ENCODE measurements at regions not wholly inside any gene's neighbourhood (a gene's known extent, or its start where the extent isn't known, plus 50 kb on each side); places are given as distances from the start of the nearest gene placed in this dataset.
"Not testable (repeated sequence)": the region's sequence is repeated elsewhere in the genome, so short reads cannot be mapped to it uniquely, and the experiment has no call there.

DNA sequence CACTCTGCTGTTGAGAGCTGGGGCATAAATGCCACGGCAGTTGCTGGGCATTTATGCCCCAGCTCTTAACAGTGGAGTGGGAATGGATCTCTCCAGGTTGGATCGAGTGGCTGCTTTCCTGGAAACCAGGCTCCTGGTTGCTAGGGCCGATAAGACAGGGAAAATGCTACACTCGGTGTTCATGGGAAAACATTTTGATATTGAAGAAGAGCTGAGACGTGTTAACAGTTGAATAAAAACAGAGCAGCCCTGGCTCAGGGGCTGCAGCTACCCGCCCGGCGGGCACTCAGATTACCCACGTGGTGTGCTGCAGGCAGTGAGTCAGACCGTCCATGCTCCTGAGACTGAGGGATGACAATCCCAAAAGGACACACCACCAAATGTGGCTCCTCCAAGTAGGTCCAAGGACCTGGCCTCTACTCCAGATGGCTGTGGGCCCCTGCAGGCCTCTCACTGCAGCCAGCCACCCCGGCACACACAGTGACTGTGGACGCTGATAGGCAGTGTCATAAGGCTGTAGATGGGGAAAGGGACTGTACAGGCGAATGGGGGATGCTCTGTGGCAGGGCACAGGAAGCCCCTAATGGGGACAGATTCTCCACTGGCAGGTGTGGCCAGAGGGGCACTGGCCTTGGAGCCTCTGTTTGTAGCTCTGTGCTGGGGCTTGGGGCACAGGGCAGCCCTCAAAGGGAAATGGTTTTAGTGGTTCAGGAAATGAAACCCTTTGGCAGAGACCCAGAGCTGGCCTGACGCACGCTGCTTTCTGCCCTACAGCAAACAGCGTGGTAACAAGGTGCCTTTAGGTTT lies 237.8 kb downstream of the LY86 start:
- H3K4me3 Mint-ChIP-seq = no peak overlapping the region
- Histone ChIP-seq H3K27me3 (replicated peaks in 1 of 2; ENCODE audit: control insufficient read depth in 2 of 2, extremely low read depth in 1 of 2, insufficient read depth in 2 of 2, low read length in 1 of 2) (peaks cover 0 to 40% of the 10 kb centered on the region in 2 experiments), H3K36me3 (ENCODE audit: control insufficient read depth in 2 of 2, extremely low read depth in 1 of 2, insufficient read depth in 1 of 2, low read length in 1 of 2) (no peaks in the 10 kb centered on the region), H3K27ac (ENCODE audit: low read length) (no peak overlapping the region), H3K9me3 (no peaks in the 10 kb centered on the region), H3K4me3 (ENCODE audit: control insufficient read depth in 1 of 2, extremely low read depth in 1 of 2, low read length in 1 of 2) (no peak overlapping the region), H3K4me1 (ENCODE audit: control insufficient read depth in 1 of 2, extremely low read depth in 1 of 2, insufficient read depth in 2 of 2, low read length in 2 of 2) (no peaks in the 10 kb centered on the region)
- ATAC-seq (replicated peaks in 1 of 4) (no peak), DNase-seq (peak in 2 of 35 experiments; percentile 9 to 31)
- CTCF ChIA-PET = interaction anchor here in 1 of 2 donors (0.6 kb wide), 1 partner anchor 574 kb away, joined by 4 read pairs; no protein-coding TSS in a partner anchor
- no peaks in the 10 kb centered on the region for H3K36me3 Mint-ChIP-seq
- no peaks in the 10 kb centered on the region for H3K9me3 Mint-ChIP-seq
- no peaks in the 10 kb centered on the region for H3K4me1 Mint-ChIP-seq
- H3K27ac Mint-ChIP-seq = no peak overlapping the region
- peaks cover 15 to 27% of the 10 kb centered on the region in 2 donors for H3K27me3 Mint-ChIP-seq
- 50% methylated on average over 16 of the region's 16 CpGs for WGBS (ENCODE audit: insufficient coverage)
- POLR2A ChIA-PET = no interaction called here

DNA sequence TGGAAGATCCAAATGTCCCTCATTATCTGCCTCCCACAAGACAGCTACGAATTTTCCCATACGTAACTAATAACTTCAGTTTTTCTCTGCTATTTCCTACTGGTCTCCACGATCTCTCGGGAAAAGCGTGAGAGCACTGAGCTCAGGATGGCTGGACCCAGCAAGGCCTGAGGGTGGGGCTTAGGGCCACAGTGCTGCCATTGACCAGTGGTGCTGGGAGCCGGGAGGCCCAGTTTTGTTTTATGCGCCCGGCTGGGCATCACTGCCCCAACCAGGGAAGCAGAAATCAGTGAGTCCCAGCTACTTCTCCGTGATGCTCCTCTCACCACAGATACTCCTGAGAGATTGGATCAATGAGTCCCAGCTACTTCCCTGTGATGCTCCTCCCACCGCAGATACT lies 238.4 kb downstream of the LY86 start:
- ATAC-seq (replicated peaks in 1 of 4) = no peak
- Histone ChIP-seq H3K4me1 (ENCODE audit: control insufficient read depth in 1 of 2, extremely low read depth in 1 of 2, insufficient read depth in 2 of 2, low read length in 2 of 2) (no peaks in the 10 kb centered on the region), H3K36me3 (ENCODE audit: control insufficient read depth in 2 of 2, extremely low read depth in 1 of 2, insufficient read depth in 1 of 2, low read length in 1 of 2) (no peaks in the 10 kb centered on the region), H3K27ac (ENCODE audit: low read length) (no peak overlapping the region), H3K4me3 (ENCODE audit: control insufficient read depth in 1 of 2, extremely low read depth in 1 of 2, low read length in 1 of 2) (no peak overlapping the region), H3K9me3 (no peaks in the 10 kb centered on the region), H3K27me3 (replicated peaks in 1 of 2; ENCODE audit: control insufficient read depth in 2 of 2, extremely low read depth in 1 of 2, insufficient read depth in 2 of 2, low read length in 1 of 2) (peaks cover 0 to 40% of the 10 kb centered on the region in 2 experiments)
- ChIA-PET POLR2A (no interaction called here), CTCF (no interaction called here)
- no peak overlapping the region for H3K27ac Mint-ChIP-seq
- peaks cover 15 to 27% of the 10 kb centered on the region in 2 donors for H3K27me3 Mint-ChIP-seq
- no peaks in the 10 kb centered on the region for H3K9me3 Mint-ChIP-seq
- no peaks in the 10 kb centered on the region for H3K36me3 Mint-ChIP-seq
- H3K4me1 Mint-ChIP-seq = no peaks in the 10 kb centered on the region
- WGBS (ENCODE audit: insufficient coverage) = 80% methylated on average over 8 of the region's 10 CpGs
- no peak for DNase-seq
- no peak overlapping the region for H3K4me3 Mint-ChIP-seq

DNA sequence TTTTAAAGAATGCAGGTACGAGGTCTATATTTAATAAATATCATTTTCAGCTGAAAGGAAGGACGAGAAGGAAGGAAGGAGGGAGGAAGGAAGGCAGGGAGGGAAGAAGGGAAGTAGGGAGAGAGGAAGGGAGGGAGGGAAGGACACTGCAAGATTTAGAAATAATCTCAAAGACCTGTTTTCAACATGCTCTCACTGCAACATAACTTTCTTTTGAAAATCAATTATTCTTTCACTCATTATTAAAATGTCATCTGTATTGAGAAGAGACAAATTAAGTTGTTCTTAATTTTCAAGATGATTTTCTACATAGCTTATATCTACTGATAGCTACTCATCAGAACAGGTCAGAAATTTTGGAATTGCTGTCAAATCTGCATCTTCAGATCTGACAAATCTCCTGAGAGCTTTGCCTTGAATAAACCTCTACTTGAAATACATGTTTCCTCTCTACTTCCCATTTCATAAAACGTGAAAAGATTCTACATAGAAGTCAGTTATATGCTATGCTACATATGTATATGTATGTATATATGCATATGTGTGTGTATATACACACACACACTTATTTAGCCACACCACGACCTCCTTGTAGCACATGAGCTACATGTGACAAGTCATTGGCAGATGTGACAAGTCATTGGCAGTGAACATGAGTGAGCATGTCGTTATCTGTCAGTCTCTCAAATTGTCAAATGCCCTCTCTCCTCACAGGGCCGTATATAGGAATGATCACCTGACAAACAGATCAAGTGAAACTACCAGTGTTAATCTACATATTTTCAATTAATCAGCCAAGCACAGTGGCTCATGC lies 241.6 kb downstream of the LY86 start:
- no peak overlapping the region for H3K27ac Mint-ChIP-seq
- 85% methylated on average over 2 of the region's 6 CpGs for WGBS (ENCODE audit: insufficient coverage)
- Histone ChIP-seq H3K27me3 (replicated peaks in 1 of 2; ENCODE audit: control insufficient read depth in 2 of 2, extremely low read depth in 1 of 2, insufficient read depth in 2 of 2, low read length in 1 of 2) (peaks cover 0 to 32% of the 10 kb centered on the region in 2 experiments), H3K9me3 (no peaks in the 10 kb centered on the region), H3K36me3 (ENCODE audit: control insufficient read depth in 2 of 2, extremely low read depth in 1 of 2, insufficient read depth in 1 of 2, low read length in 1 of 2) (no peaks in the 10 kb centered on the region), H3K4me1 (ENCODE audit: control insufficient read depth in 1 of 2, extremely low read depth in 1 of 2, insufficient read depth in 2 of 2, low read length in 2 of 2) (no peaks in the 10 kb centered on the region), H3K4me3 (ENCODE audit: control insufficient read depth in 1 of 2, extremely low read depth in 1 of 2, low read length in 1 of 2) (no peak overlapping the region), H3K27ac (ENCODE audit: low read length) (no peak overlapping the region)
- peaks cover 0 to 6% (median 0%) of the 10 kb centered on the region in 3 donors for H3K4me1 Mint-ChIP-seq
- POLR2A ChIA-PET = no interaction called here
- ATAC-seq (replicated peaks in 1 of 4) (no peak), DNase-seq (no peak)
- H3K9me3 Mint-ChIP-seq = no peaks in the 10 kb centered on the region
- peaks cover 16 to 19% of the 10 kb centered on the region in 2 donors for H3K27me3 Mint-ChIP-seq
- no peaks in the 10 kb centered on the region for H3K36me3 Mint-ChIP-seq
- no peak overlapping the region for H3K4me3 Mint-ChIP-seq
- CTCF ChIA-PET = no interaction called here

DNA sequence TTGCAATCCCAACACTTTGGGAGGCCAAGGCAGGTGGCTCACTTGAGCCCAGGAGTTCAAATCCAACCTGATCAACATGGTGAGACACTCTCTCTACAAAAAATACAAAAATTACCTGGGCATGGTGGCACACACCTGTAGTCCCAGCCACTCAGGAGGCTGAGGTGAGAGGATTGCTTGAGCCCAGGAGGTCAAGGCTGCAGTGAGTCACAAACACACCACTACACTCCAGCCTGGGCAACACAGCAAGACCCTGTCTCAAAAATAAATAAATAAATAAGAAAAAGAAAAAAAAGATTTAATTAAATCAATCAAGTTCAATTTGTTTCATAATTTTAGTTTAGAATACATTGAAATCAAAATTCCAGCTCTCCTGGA lies 242.2 kb downstream of the LY86 start:
- H3K27ac Mint-ChIP-seq; ATAC-seq (replicated peaks in 1 of 4); H3K36me3 Mint-ChIP-seq; H3K9me3 ChIP-seq; H3K4me3 Mint-ChIP-seq; H3K36me3 ChIP-seq (ENCODE audit: control insufficient read depth in 2 of 2, extremely low read depth in 1 of 2, insufficient read depth in 1 of 2, low read length in 1 of 2); POLR2A ChIA-PET; DNase-seq; H3K4me1 ChIP-seq (ENCODE audit: control insufficient read depth in 1 of 2, extremely low read depth in 1 of 2, insufficient read depth in 2 of 2, low read length in 2 of 2); H3K9me3 Mint-ChIP-seq; H3K4me1 Mint-ChIP-seq; H3K27ac ChIP-seq (ENCODE audit: low read length); CTCF ChIA-PET; H3K4me3 ChIP-seq (ENCODE audit: control insufficient read depth in 1 of 2, extremely low read depth in 1 of 2, low read length in 1 of 2): not testable (repeated sequence)
- H3K27me3 ChIP-seq (replicated peaks in 1 of 2; ENCODE audit: control insufficient read depth in 2 of 2, extremely low read depth in 1 of 2, insufficient read depth in 2 of 2, low read length in 1 of 2) = peaks cover 0 to 28% of the 10 kb centered on the region in 2 experiments
- peaks cover 12 to 13% of the 10 kb centered on the region in 2 donors for H3K27me3 Mint-ChIP-seq

DNA sequence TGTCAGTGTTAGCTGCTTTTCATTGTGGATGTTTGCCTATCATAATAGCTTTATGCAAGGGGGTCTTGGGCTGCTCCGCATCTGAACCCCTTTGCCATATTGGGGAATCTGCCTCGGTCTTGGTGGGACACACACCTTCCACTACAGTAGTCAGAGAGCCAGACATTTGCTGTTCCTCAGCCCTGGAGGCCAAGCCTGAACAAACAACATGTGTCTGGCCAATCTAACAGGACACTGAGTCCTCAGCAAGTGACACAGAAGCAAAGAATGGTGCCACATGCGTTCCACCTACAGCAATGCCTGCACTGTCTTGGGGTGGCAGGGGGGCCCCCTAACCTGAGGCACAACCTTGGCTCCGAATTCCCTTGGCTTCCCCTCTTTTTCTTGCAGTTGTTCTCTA lies 243.9 kb downstream of the LY86 start:
- WGBS (ENCODE audit: insufficient coverage) = 65% methylated on average over 2 of the region's 4 CpGs
- no peak overlapping the region for H3K27ac Mint-ChIP-seq

DNA sequence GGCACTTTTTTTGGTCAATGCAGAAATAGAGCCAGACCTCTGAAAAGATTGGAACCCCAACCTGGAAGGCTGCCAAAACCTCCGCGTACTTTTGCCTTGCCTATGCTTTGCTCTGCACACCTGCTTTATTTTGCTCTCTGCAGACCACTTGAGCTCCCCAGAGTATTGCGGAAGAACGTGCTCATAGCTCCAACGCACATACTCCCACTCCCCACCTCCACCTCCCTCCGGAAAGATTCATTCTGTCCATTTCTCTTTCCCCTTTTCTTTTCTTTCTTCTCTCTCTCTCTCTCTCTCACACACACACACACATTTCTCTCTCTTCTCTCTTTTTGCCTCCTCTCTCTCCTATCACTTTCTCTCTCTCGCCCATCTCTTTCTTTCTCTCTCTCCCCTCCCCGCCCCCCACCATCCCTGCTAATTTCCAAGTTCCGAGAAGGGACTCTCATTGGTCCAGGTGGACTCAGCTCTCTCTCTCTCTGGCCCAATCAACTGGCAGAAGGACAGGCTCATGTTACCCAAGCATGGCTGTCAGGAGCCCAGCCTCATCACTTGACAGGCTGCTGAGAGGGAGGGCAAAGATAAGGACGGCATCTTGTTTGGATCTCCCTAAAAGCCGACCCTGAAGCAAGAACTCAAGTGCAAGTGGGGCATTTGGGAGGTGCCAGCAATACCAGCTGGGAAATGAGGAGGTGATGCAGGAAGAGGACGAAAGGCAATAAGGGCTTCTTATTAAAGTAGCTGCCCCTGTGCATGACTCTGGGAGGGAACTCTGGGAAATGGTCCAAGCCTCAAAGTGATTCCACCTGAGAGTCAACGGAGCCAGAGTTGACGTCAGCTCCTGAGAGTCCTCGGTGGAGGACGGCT lies 246.1 kb downstream of the LY86 start:
- Mint-ChIP-seq H3K9me3 (no peaks in the 10 kb centered on the region), H3K27me3 (peaks cover 13 to 15% of the 10 kb centered on the region in 2 donors), H3K36me3 (no peaks in the 10 kb centered on the region), H3K4me1 (peaks cover 0 to 6% (median 0%) of the 10 kb centered on the region in 3 donors), H3K4me3 (no peak overlapping the region), H3K27ac (no peak overlapping the region)
- 66% methylated on average over 12 of the region's 16 CpGs for WGBS (ENCODE audit: insufficient coverage)
- Histone ChIP-seq H3K27me3 (replicated peaks in 1 of 2; ENCODE audit: control insufficient read depth in 2 of 2, extremely low read depth in 1 of 2, insufficient read depth in 2 of 2, low read length in 1 of 2) (peaks cover 0 to 17% of the 10 kb centered on the region in 2 experiments), H3K4me3 (ENCODE audit: control insufficient read depth in 1 of 2, extremely low read depth in 1 of 2, low read length in 1 of 2) (no peak overlapping the region), H3K27ac (ENCODE audit: low read length) (no peak overlapping the region), H3K36me3 (ENCODE audit: control insufficient read depth in 2 of 2, extremely low read depth in 1 of 2, insufficient read depth in 1 of 2, low read length in 1 of 2) (no peaks in the 10 kb centered on the region), H3K4me1 (ENCODE audit: control insufficient read depth in 1 of 2, extremely low read depth in 1 of 2, insufficient read depth in 2 of 2, low read length in 2 of 2) (no peaks in the 10 kb centered on the region), H3K9me3 (no peaks in the 10 kb centered on the region)
- DNase-seq = no peak
- ChIA-PET POLR2A (no interaction called here), CTCF (no interaction called here)
- ATAC-seq (replicated peaks in 1 of 4) = no peak

More for the DNA sequence above, 243.9 kb downstream of the LY86 start:
- no peak for ATAC-seq (replicated peaks in 1 of 4)
- H3K4me1 ChIP-seq (ENCODE audit: control insufficient read depth in 1 of 2, extremely low read depth in 1 of 2, insufficient read depth in 2 of 2, low read length in 2 of 2) = no peaks in the 10 kb centered on the region
- no peaks in the 10 kb centered on the region for H3K36me3 ChIP-seq (ENCODE audit: control insufficient read depth in 2 of 2, extremely low read depth in 1 of 2, insufficient read depth in 1 of 2, low read length in 1 of 2)
- H3K27me3 ChIP-seq (replicated peaks in 1 of 2; ENCODE audit: control insufficient read depth in 2 of 2, extremely low read depth in 1 of 2, insufficient read depth in 2 of 2, low read length in 1 of 2) = peaks cover 0 to 12% of the 10 kb centered on the region in 2 experiments
- Mint-ChIP-seq H3K4me1 (peaks cover 0 to 6% (median 0%) of the 10 kb centered on the region in 3 donors), H3K4me3 (no peak overlapping the region), H3K9me3 (no peaks in the 10 kb centered on the region), H3K36me3 (no peaks in the 10 kb centered on the region), H3K27me3 (peaks cover 7 to 13% of the 10 kb centered on the region in 2 donors)
- DNase-seq = no peak
- no peak overlapping the region for H3K4me3 ChIP-seq (ENCODE audit: control insufficient read depth in 1 of 2, extremely low read depth in 1 of 2, low read length in 1 of 2)
- no peak overlapping the region for H3K27ac ChIP-seq (ENCODE audit: low read length)
- ChIA-PET POLR2A (no interaction called here), CTCF (no interaction called here)
- no peaks in the 10 kb centered on the region for H3K9me3 ChIP-seq
